A673 (cell line): ENCODE measurements at regions not wholly inside any gene's neighbourhood (a gene's known extent, or its start where the extent isn't known, plus 50 kb on each side); places are given as distances from the start of the nearest gene placed in this dataset.

Experiments used
- BruUV-seq: library from RNA; stranded (reverse); fragments of 400-500 nt; replicated peaks from 2 replicates; lab custom pipeline; 2021; lab: Mats Ljungman, UMichigan
- CTCF ChIA-PET: fragments of 300-600 bp; sonication (Branson Sonifier 250); formaldehyde crosslinking; loops from one replicate; lab custom pipeline; 2022; ENCODE audit warnings: antibody characterized with exemption; lab: Charles Lee
- POLR2A ChIA-PET: fragments of 300-600 bp; sonication (Branson Sonifier 250); formaldehyde crosslinking; loops from one replicate; lab custom pipeline; 2022; ENCODE audit warnings: antibody characterized with exemption; ENCODE audit not compliant: low non-redundant PET; lab: Charles Lee
- DNase-seq: peaks from one replicate; pipeline ENCODE4 v3.0.0-alpha.2; 2015; ENCODE audit warnings: low spot score
- H3K27ac ChIP-seq: fragments of 200-600 bp; sonication (generic); 2 replicates; pipeline ENCODE4 v1.5.1; 2016; ENCODE audit warnings: mixed run types, low read depth, mild to moderate bottlenecking, mixed read lengths, antibody characterized with exemption, low read length; ENCODE audit not compliant: poor library complexity, severe bottlenecking
- H3K27me3 ChIP-seq: fragments of 200-600 bp; sonication (generic); replicated peaks from 2 replicates; pipeline ENCODE4 v1.6.1; 2017; ENCODE audit warnings: mixed run types, low read depth, mild to moderate bottlenecking, mixed read lengths, antibody characterized with exemption, low read length; ENCODE audit not compliant: insufficient read depth, poor library complexity
- H3K36me3 ChIP-seq: fragments of 200-600 bp; sonication (generic); 2 replicates; pipeline ENCODE4 v1.6.1; 2016; ENCODE audit warnings: mixed run types, mild to moderate bottlenecking, mixed read lengths, antibody characterized with exemption, low read length; ENCODE audit not compliant: insufficient read depth, poor library complexity, severe bottlenecking
- H3K4me1 ChIP-seq: fragments of 200-600 bp; sonication (generic); 2 replicates; pipeline ENCODE4 v1.6.1; 2017; ENCODE audit warnings: mixed run types, mild to moderate bottlenecking, mixed read lengths, antibody characterized with exemption, low read length; ENCODE audit not compliant: insufficient read depth, poor library complexity, severe bottlenecking
- H3K4me3 ChIP-seq: fragments of 200-600 bp; sonication (generic); 2 replicates; pipeline ENCODE4 v1.5.1; 2016; ENCODE audit warnings: low read depth, mixed run types, mild to moderate bottlenecking, mixed read lengths, low read length; ENCODE audit not compliant: poor library complexity, severe bottlenecking
- H3K9me3 ChIP-seq: fragments of 200-600 bp; sonication (generic); 2 replicates; pipeline ENCODE4 v1.6.1; 2016; ENCODE audit warnings: mixed run types, low read depth, mild to moderate bottlenecking, mixed read lengths, antibody characterized with exemption, low read length; ENCODE audit not compliant: poor library complexity, severe bottlenecking
- CTCF ChIP-seq: fragments of 300-800, 200-600 bp; sonication (generic); conservative IDR thresholded peaks from 2 replicates; pipeline ENCODE4 v1.5.1; 2017; ENCODE audit warnings: low read depth, mild to moderate bottlenecking, antibody characterized with exemption, low read length, moderate library complexity, mixed read lengths
- EZH2 ChIP-seq: fragments of 200-600 bp; sonication (generic); IDR thresholded peaks from 2 replicates; pipeline ENCODE4 v1.6.1; 2017; ENCODE audit warnings: borderline replicate concordance, low read depth, mild to moderate bottlenecking, mixed read lengths, antibody characterized with exemption, low read length; ENCODE audit not compliant: poor library complexity, severe bottlenecking
- intact Hi-C: fragments of 100-400 bp; cut with micrococcal nuclease; formaldehyde crosslinking; loops from one replicate; pipeline ENCODE4 v1.10.0; 2022; ENCODE audit not compliant: unreplicated experiment

DNA sequence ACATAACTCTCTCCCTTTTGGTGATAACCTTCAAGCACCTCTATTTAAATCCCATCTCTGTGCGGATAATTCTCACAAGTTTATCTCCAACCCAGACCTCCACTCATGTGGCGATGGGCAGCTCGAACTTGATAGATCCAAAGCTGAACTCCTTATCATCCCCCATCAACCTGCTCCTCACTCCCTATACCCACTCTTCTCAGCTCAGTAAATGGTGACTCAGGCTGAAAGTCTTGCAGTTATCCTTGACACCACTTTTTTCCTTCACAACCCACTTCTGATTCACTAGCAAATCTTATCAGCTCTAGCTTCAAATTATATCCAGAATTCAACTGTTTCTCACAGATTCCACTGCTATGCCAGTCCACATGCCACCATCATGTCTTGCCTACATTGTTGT lies 155.3 kb upstream of the STXBP5 start:
- TF ChIP-seq CTCF (no peak), EZH2 (no peak)
- no peaks in the 10 kb centered on the region for H3K27me3 ChIP-seq
- no peak overlapping the region for H3K4me3 ChIP-seq
- no peaks in the 10 kb centered on the region for H3K4me1 ChIP-seq
- POLR2A ChIA-PET: no interaction called here
- no TSS peak for BruUV-seq
- H3K9me3 ChIP-seq: peaks cover 2% of the 10 kb centered on the region
- DNase-seq: no peak
- CTCF ChIA-PET: no interaction called here
- no peak overlapping the region for H3K27ac ChIP-seq
- H3K36me3 ChIP-seq: no peaks in the 10 kb centered on the region
- intact Hi-C loops: no loop called here

DNA sequence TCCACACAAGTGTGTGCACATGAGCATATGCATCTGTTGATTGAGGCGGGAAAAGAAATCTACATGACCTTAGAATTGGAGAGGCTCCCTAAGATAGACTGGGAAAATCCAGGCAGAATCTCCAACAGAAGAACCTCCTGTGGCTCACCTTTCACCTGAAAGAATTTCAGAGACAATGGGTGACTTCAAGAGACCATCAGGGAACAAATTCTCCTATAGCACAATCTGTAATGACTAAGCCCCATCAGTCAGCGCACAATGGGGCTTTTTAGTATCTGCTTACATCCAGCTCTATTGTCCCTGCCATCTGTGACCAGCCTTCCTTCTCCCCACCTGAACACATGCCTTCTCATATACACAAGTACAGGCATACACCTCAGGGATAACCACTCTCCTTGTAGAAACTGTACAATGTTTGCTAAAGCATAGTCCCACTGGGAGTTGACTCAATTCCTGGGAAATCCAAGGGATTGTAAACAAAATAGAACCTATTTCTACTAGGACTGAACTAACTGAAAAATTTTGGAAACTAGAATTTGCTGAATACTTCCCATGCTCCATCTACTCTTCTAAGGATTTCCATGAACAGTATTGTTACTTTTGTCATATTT lies 150.8 kb upstream of the STXBP5 start:
- no peak for DNase-seq
- no TSS peak for BruUV-seq
- intact Hi-C loops: no loop called here
- Histone ChIP-seq H3K27ac (no peak overlapping the region), H3K9me3 (no peaks in the 10 kb centered on the region), H3K36me3 (no peaks in the 10 kb centered on the region), H3K27me3 (no peaks in the 10 kb centered on the region), H3K4me3 (no peak overlapping the region), H3K4me1 (no peaks in the 10 kb centered on the region)
- ChIA-PET POLR2A (no interaction called here), CTCF (no interaction called here)
- TF ChIP-seq EZH2 (no peak), CTCF (no peak)

- Histone ChIP-seq H3K36me3 (no peaks in the 10 kb centered on the region), H3K4me1 (no peaks in the 10 kb centered on the region), H3K9me3 (no peaks in the 10 kb centered on the region), H3K27ac (no peak overlapping the region), H3K4me3 (no peak overlapping the region), H3K27me3 (no peaks in the 10 kb centered on the region)
- POLR2A ChIA-PET: no interaction called here
- CTCF ChIA-PET: no interaction called here
- no peak for DNase-seq
- BruUV-seq: no TSS peak
- TF ChIP-seq CTCF (no peak), EZH2 (no peak)
- intact Hi-C loops: no loop called here
Observed at GRCh38 chr6:147054158-147054557, 150.1 kb upstream of the STXBP5 start.
